Tibial artery (tissue), 4 donors: ENCODE measurements at regions not wholly inside any gene's neighbourhood (a gene's known extent, or its start where the extent isn't known, plus 50 kb on each side); places are given as distances from the start of the nearest gene placed in this dataset.

Source experiments
- DNase-seq, 2 donors: peaks; one replicate each; pipeline ENCODE4 v3.0.0-alpha.2; 2019
- H3K27ac ChIP-seq, 2 donors: fragments of 200-600 bp; sonication (generic) in 1 of 2; 1 replicate in 1 of 2; 2 replicates in 1 of 2; pipeline ENCODE4 v1.5.1; 2018 to 2019; ENCODE audit warnings: mild to moderate bottlenecking in 1 of 2
- H3K27me3 ChIP-seq, 2 donors: fragments of 200-600 bp; sonication (generic) in 1 of 2; one replicate each; pipeline versions ENCODE4 v1.5.1 to v1.6.0; 2016 to 2019
- H3K36me3 ChIP-seq, 3 donors: fragments of 200-600 bp; sonication (generic) in 2 of 3; one replicate each; pipeline ENCODE4 v1.5.1; 2016 to 2019; ENCODE audit warnings: mild to moderate bottlenecking in 2 of 3
- H3K4me1 ChIP-seq, 4 donors: fragments of 200-600 bp; sonication (generic) in 2 of 4; 1 replicate in 3 of 4; 2 replicates in 1 of 4; pipeline ENCODE4 v1.5.1; 2016 to 2019
- H3K4me3 ChIP-seq, 2 donors: fragments of 200-600 bp; sonication (generic) in 1 of 2; 1 replicate in 1 of 2; 2 replicates in 1 of 2; pipeline ENCODE4 v1.5.1; 2018 to 2019; ENCODE audit warnings: mild to moderate bottlenecking in 2 of 2
- H3K9me3 ChIP-seq, 3 donors: fragments of 200-600 bp; sonication (generic) in 1 of 3; one replicate each; pipeline ENCODE4 v1.5.1; 2016 to 2019
- CTCF ChIP-seq, 2 experiments: fragments of 200-600 bp in 1 of 2; fragments of 450-650 bp in 1 of 2; IDR thresholded peaks; one replicate each; pipeline ENCODE4 v1.5.1; 2017 to 2019; ENCODE audit warnings: antibody characterized with exemption in 2 of 2, mild to moderate bottlenecking in 1 of 2, moderate library complexity in 1 of 2
- intact Hi-C: fragments of 100-400 bp; cut with DNase I; formaldehyde crosslinking; loops from one replicate; pipeline ENCODE4 v1.15.0; 2023; ENCODE audit warnings: low total_unique reads

GRCh38 chr4:134636338-134637051 lies 434.9 kb upstream of the PABPC4L start:
- TF ChIP-seq CTCF (IDR thresholded peaks at IDR 0.05), result no peak
- no peaks in the 10 kb centered on the region for H3K9me3 ChIP-seq
- intact Hi-C loops, result no loop called here
- no peak overlapping the region for H3K4me3 ChIP-seq
- H3K27me3 ChIP-seq, result no peaks in the 10 kb centered on the region
- H3K27ac ChIP-seq, result no peak overlapping the region
- H3K4me1 ChIP-seq, result no peaks in the 10 kb centered on the region
- no peak for DNase-seq
- H3K36me3 ChIP-seq, result no peaks in the 10 kb centered on the region

GRCh38 chr4:134634301-134634700 lies 432.7 kb upstream of the PABPC4L start:
- intact Hi-C loops, result no loop called here

GRCh38 chr4:134632056-134632455 lies 430.5 kb upstream of the PABPC4L start:
- DNase-seq, result no peak
- Histone ChIP-seq H3K4me3 (no peak overlapping the region), H3K4me1 (peaks cover 0 to 14% (median 1%) of the 10 kb centered on the region in 4 donors), H3K9me3 (no peaks in the 10 kb centered on the region), H3K27ac (no peak overlapping the region), H3K27me3 (no peaks in the 10 kb centered on the region), H3K36me3 (no peaks in the 10 kb centered on the region)
- intact Hi-C loops, result no loop called here
- no peak for TF ChIP-seq CTCF (IDR thresholded peaks at IDR 0.05)

More at GRCh38 chr4:134634301-134634700, 432.7 kb upstream of the PABPC4L start:
- no peaks in the 10 kb centered on the region for H3K27me3 ChIP-seq
- H3K9me3 ChIP-seq, result no peaks in the 10 kb centered on the region
- H3K4me3 ChIP-seq, result no peak overlapping the region
- DNase-seq, result no peak
- no peaks in the 10 kb centered on the region for H3K4me1 ChIP-seq
- no peak for TF ChIP-seq CTCF (IDR thresholded peaks at IDR 0.05)
- no peak overlapping the region for H3K27ac ChIP-seq
- no peaks in the 10 kb centered on the region for H3K36me3 ChIP-seq

- TF ChIP-seq CTCF (IDR thresholded peaks at IDR 0.05), result no peak
- H3K4me3 ChIP-seq, result no peak overlapping the region
- H3K27ac ChIP-seq, result no peak overlapping the region
- no peaks in the 10 kb centered on the region for H3K9me3 ChIP-seq
- no peaks in the 10 kb centered on the region for H3K36me3 ChIP-seq
- no peak for DNase-seq
- intact Hi-C loops, result no loop called here
- H3K27me3 ChIP-seq, result no peaks in the 10 kb centered on the region
- H3K4me1 ChIP-seq, result peaks cover 0 to 14% (median 1%) of the 10 kb centered on the region in 4 donors
Observed at GRCh38 chr4:134628066-134628465, 426.5 kb upstream of the PABPC4L start.

- Histone ChIP-seq H3K27me3 (no peaks in the 10 kb centered on the region), H3K4me1 (peaks cover 0 to 14% (median 1%) of the 10 kb centered on the region in 4 donors), H3K36me3 (no peaks in the 10 kb centered on the region), H3K9me3 (no peaks in the 10 kb centered on the region), H3K4me3 (no peak overlapping the region), H3K27ac (no peak overlapping the region)
- TF ChIP-seq CTCF (IDR thresholded peaks at IDR 0.05), result no peak
- DNase-seq, result no peak
- intact Hi-C loops, result no loop called here
Observed at GRCh38 chr4:134627366-134627765, 425.8 kb upstream of the PABPC4L start.
